HG02623 (cell line): ENCODE measurements at regions not wholly inside any gene's neighbourhood (a gene's known extent, or its start where the extent isn't known, plus 50 kb on each side); places are given as distances from the start of the nearest gene placed in this dataset.

Experiments
- ATAC-seq: cut with Tn5 transposase; IDR thresholded peaks from one replicate; pipeline ENCODE4 v1.9.1; 2021; ENCODE audit warnings: moderate library complexity; ENCODE audit not compliant: unreplicated experiment

DNA sequence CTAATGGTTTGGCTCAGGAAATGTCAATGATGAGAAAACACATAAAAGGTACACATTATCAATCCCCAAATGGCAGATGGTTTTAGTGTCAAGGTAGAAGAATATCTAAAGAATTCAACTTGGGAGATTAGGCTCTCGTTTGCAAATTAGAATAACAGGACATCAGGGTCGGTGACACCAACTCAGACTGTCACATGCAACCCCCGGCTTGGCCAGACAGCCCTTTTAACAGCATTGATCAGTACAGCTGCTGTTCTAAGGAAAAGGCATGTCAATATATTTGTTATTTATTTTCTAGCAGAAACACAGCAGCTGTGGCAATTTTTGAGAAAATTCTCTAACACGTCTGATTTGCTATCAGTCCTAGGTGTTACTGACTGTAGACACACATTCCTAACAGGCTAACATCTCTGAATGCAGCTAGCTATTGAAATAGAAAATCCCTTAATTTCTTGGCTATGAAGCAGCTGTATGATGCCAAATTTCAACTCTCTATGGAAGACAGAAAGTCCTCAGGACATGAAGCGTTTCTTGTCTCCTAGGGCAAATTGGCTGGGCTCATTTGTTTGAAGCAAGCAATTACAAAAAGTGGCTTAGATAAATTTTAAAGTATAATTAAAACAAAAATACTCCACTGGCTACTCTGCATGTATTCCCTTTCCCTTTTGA lies 269.0 kb upstream of the CXXC4 start:
- no peak for ATAC-seq

DNA sequence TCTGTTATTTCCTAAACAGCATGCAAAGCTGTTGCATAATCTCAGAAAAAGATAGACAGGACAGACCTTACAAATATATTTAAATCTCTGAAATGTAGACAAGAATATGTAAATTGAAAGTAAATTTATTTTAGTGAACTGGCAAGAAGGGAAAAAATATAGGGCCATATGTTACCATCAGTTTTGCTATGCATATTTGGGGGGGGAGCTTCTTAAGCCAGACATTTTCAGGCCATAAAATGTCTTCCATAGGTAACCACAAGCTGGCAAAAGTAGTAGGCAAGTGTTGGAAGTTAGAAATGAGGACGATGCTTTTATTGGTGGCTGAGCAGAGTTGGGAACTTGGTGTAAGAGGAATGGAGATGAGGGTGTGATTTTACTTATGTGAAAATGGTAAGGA lies 272.0 kb upstream of the CXXC4 start:
- ATAC-seq = no peak

GRCh38 chr4:104772849-104773248 lies 278.2 kb upstream of the CXXC4 start:
- ATAC-seq = peak; percentile 71

DNA sequence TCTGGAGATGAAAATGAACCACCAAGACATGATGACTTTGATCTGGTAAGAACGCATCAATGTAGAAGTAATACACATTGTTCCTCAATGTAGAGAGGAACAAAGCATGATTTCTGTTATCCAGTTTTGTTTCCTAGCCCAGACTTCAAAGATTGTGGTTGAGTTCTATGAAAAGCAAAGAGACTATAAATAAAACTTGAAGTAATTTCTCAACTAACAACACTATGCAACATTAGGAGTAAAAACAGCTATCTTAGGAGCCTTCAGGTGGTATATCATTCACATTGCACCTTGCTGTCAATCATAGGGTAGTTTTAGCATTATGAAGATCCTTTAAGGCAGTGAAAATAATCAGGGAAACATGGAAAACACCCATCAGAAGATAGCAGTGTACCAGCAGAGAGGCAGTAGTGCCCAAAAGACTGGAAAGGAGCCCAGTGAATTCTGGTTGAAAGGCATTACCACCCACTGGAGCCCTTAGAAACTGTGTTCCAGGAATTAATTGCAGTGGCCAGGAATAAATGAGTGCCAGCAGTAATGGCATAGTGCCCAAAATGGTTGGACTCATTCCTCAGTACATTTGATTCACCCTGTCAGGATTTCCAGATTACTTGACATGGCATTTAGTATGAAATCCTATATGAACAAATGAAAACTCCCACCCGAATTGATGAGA lies 300.7 kb upstream of the CXXC4 start:
- no peak for ATAC-seq

DNA sequence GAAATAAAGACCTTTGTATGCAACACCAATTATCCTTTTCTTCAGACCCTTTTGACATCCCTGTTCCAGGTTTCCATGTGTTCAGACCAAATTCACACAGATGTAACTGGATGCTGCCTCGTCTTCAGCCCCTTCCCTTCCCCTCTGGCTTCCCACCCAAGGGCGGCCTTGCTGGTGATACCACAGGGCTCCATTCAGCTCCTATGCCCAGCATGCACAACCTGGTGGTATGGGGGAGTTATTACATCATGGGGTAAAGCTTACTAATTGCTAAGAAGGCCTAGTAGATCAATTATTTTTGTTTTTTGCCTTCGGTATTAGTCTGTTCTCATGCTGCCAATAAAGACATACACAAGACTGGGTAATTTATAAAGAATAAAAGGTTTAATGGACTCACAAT lies 317.0 kb upstream of the CXXC4 start:
- ATAC-seq = no peak

DNA sequence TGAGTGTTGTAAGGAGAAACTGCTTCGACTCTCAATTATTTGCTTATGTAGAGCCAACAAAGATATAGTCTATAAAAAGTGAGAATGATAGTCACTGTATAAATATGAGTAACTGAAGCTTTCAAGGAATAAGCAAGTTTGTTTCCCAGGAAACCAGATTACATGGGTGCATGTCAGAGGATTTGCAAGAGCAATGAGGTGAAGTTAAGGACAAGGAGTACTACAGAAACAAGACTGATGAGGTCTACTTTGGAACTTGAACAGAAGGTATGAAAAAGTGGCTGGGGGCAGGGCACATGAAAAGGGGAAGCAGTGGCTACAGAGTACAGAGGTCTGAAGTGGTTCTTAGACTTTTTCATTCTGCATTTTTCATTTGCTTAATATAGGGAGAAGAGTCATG lies 321.0 kb upstream of the CXXC4 start:
- ATAC-seq = peak; percentile 84

- no peak for ATAC-seq
Observed at GRCh38 chr4:104818579-104818978, 323.9 kb upstream of the CXXC4 start.

- no peak for ATAC-seq
Observed at GRCh38 chr4:104826171-104826570, 320.5 kb upstream of the TET2 start.

DNA sequence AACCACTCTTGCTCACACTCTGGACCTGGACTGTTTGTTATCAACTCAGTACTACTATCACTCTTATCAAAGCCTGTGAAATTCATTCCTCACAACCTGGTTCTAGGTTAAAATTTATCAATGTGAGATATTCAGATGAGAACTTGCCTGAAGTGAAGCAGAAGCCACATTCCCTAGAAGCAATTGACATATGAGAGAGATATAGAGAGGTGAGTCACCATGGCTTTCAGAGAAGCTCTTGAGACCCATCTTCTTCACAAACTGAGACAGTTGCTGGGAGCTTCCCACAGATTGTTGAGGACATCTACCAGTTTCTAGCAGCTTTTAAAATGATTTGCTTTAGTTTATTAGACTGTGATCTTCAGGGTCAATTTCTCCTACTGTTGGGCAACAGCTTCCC lies 316.9 kb upstream of the TET2 start:
- ATAC-seq = no peak

- ATAC-seq = peak; percentile 55
Observed at GRCh38 chr4:104848597-104849225, 298.0 kb upstream of the TET2 start.

DNA sequence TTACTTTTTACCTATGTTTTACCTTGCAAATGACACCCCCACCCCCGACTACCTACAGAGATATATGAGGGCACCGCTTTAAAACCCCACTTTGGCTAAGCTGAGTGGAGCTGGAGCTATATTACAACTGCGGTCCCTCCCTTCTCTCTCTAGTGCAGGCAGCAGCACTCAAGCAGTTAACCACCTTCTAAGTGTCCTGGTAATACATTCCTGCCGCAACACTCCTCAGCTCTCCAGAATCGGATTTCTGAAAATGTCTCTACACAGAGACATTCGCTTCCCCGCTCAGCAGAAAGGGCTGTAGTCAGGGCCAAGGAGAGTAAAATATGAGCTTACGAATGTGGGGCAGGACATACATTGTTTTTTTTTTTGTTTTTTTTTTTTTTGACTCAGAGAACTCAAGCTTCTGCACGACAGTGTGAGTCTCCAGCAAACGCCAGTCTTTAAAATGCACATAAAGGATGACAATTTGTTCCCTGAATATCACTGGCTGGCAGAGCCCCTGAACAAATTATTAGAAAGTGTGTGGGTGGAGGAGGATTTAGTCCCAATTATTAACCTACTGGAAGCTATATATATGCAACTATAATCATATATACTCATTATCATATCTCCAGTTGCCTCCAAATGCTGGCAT lies 287.0 kb upstream of the TET2 start:
- no peak for ATAC-seq

GRCh38 chr4:104860238-104861123 lies 286.2 kb upstream of the TET2 start:
- peak; percentile 89 for ATAC-seq

GRCh38 chr4:104866809-104867208 lies 279.9 kb upstream of the TET2 start:
- ATAC-seq = no peak

DNA sequence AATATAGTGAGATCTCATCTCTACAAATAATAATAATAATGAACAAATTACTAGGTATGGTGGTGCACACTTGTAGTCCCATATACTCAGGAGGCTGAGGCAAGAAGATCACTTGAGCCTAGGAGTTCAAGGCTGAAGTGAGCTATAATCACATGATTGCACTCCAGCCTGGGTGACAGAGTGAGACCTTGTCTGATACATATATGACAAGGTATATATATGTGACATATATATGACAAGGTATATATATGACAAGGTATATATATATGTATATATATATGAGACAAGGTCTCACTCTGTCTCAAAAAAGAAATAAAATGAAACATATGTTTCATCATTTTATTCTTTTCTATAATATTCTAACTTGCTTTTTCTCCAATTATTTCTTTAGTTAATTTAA lies 278.1 kb upstream of the TET2 start:
- peak; percentile 22 for ATAC-seq

GRCh38 chr4:104868958-104869357 lies 277.7 kb upstream of the TET2 start:
- peak; percentile 93 for ATAC-seq

DNA sequence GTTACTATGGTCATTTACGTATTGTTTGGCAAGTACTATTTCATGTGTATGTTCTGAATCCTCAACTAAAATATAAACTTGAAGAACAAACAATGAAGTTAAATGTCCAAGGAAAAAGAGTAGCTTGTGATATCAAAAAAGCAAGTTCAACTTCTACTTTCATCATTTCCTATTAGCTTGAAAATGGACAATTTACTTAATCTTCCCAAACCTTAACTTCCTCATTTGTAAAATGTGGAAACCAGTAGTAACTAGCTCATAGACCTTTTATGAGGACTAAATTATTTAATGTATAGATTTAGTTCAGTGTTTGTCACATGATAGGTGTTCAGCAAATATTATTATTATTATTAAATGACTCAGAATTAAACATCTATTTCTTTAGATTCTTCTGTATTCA lies 276.8 kb upstream of the TET2 start:
- ATAC-seq = no peak

DNA sequence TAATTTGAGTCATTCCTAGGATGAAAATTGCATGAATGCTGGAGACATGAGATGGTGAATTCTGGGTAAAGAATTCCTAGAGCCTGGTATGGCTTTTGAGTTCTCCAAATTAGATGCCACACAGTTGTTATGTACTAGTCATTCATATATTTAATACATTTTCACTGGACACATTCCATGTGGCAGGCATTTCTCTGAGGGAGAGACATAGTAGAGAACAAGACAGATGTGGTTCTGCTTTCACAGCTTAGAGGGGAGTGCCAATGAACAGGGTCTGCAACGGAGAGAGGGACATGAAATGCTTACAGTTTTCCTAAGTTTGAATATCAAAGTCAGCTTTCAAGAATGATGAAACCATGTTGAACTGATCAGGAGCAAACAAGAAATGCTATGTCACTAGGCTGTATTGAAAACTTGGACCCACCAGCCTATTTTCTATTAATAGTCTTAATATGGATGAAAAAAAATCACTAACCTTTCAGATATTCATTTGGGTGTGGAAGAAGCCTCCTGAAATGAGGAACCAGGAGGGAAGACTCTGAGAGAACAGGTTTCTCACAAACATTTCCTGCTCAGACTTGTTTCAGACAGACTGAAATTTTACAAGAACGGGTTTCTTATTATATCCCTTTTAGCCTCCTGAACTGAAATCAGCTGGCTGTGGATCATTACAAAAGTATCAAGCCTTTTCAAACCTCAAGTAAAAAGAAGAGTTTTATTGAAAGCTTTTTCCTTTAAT lies 276.0 kb upstream of the TET2 start:
- ATAC-seq = peak; percentile 30

DNA sequence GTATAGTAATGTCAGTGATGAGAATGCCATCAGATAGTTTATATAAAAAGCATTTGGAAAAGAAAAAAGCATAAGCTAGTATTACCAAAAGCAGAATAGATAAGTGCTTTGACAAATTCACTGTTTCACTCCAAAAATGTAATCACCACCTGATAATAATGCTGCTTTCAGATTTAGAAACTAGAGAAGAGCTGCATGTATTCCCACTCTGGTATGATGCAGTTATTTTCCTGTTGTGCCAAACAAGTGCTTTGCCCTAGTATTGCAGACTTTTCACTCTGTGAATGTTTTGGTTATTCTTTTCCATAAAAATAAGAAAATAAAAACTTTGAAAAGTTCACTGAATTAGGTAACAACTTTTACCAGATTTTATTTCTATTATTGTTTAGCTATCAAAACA lies 267.7 kb upstream of the TET2 start:
- ATAC-seq = no peak

DNA sequence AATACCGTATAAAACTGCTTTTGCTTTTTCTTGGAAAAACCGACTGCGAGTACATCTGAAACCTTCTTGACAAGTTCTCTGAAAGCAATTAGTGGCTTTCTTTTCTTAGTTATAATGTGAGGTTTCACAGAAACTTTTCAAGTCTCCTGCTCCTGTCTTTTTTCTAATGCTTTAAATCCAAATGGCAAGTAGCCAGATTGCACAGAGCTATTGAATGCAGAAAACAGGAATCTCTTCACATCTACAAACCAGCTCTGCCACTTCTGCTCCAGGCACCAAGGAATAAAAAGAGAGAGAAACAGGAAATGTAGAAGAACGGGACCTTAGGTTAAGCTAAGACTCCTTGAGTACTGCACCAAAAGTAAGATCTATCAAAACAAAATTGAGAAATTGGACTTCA lies 267.3 kb upstream of the TET2 start:
- peak; percentile 57 for ATAC-seq

GRCh38 chr4:104879854-104880253 lies 266.8 kb upstream of the TET2 start:
- no peak for ATAC-seq
